ENCODE measurements at regions not wholly inside any gene's neighbourhood (a gene's known extent, or its start where the extent isn't known, plus 50 kb on each side); places are given as distances from the start of the nearest gene placed in this dataset.

GRCh38 chr10:2933071-2933470 is 134.3 kb upstream of the PFKP start:
- Histone ChIP-seq H3K9me3 (ENCODE audit: control insufficient read depth, insufficient read depth, low read length) (no peaks in the 10 kb centered on the region), H3K14ac (replicated peaks; ENCODE audit: low read depth, low read length) (no peak overlapping the region), H4K5ac (ENCODE audit: low read depth, low read length) (no peak overlapping the region; the same call in 1 of the 2 replicates), H3K9me1 (ENCODE audit: insufficient read depth, low read length) (no peaks in the 10 kb centered on the region), H2BK120ac (ENCODE audit: low read depth, low read length) (no peak overlapping the region), H2BK15ac (ENCODE audit: low read depth, low read length) (no peak overlapping the region), H4K91ac (ENCODE audit: insufficient read depth, low read depth, low read length) (peak overlapping the region; percentile 25), H2BK5ac (ENCODE audit: low read depth, low read length, poor library complexity, severe bottlenecking) (no peak overlapping the region), H3K79me1 (ENCODE audit: low read depth in 1 of 2, low read length in 2 of 2) (no peaks in the 10 kb centered on the region), H2AK9ac (replicated peaks; ENCODE audit: low read depth, low read length, poor library complexity) (no peak overlapping the region), H3K23ac (ENCODE audit: low read depth, low read length) (no peak overlapping the region), H3K4ac (ENCODE audit: low read depth, low read length) (no peak overlapping the region; the same call in 1 of the 2 replicates), H4K8ac (ENCODE audit: low read depth in 2 of 2, low read length in 2 of 2) (no peak overlapping the region), H2AFZ (replicated peaks; ENCODE audit: low read length, poor library complexity) (peak overlapping the region; percentile 44), H3K18ac (ENCODE audit: low read depth, low read length) (no peak overlapping the region), H3K56ac (ENCODE audit: extremely low read depth, insufficient read depth, low read length) (no peak overlapping the region), H3K4me3 (ENCODE audit: insufficient read depth, low read depth, low read length) (no peak overlapping the region), H3K36me3 (ENCODE audit: control insufficient read depth, insufficient read depth, low read length) (no peaks in the 10 kb centered on the region), H3K27me3 (ENCODE audit: control insufficient read depth, insufficient read depth, low read length) (peaks cover 7% of the 10 kb centered on the region), H3K4me2 (ENCODE audit: low read depth, low read length) (no peak overlapping the region), H4K20me1 (ENCODE audit: insufficient read depth, low read length) (no peaks in the 10 kb centered on the region), H3K4me1 (ENCODE audit: control insufficient read depth, insufficient read depth, low read length) (0 out of 2 replicates have a peak, but pooled peaks cover 2% of the 10 kb centered on the region), H3K9ac (ENCODE audit: low read depth, low read length) (no peak overlapping the region), H3K27ac (ENCODE audit: insufficient read depth, low read length) (no peak overlapping the region), H2BK20ac (ENCODE audit: low read depth, low read length) (0 out of 2 replicates have a peak overlapping the region, but pooled peaks have one; percentile 36), H2AK5ac (ENCODE audit: low read depth, low read length) (peak overlapping the region; percentile 73; the same call in 1 of the 2 replicates)
- dilution Hi-C loops (cut with HindIII; ENCODE audit: low sequenced_read_pairs, unreplicated experiment) (loop anchor here (25.0 kb wide), 1 partner anchor 104 kb away; no protein-coding TSS in a partner anchor), intact Hi-C loops (cut with micrococcal nuclease) (no loop called here), in situ Hi-C loops (cut with MboI; ENCODE audit: low sequenced_read_pairs) (loop anchor here (5.0 kb wide), 1 partner anchor 109 kb away; no protein-coding TSS in a partner anchor)
- no peak for ATAC-seq (ENCODE audit: low read depth)
- CTCF ChIA-PET = interaction anchor here (1.3 to 1.5 kb wide), 2 partner anchors 22 to 113 kb away, joined by 3 read pairs; no protein-coding TSS in a partner anchor
- no peak for TF ChIP-seq BHLHE40 (IDR thresholded peaks at IDR 0.05; ENCODE audit: low read depth, low read length)
- TF ChIP-seq MAFK (IDR thresholded peaks at IDR 0.05; ENCODE audit: low read depth, low read length) = no peak
- TF ChIP-seq RFX5 (IDR thresholded peaks at IDR 0.05; ENCODE audit: low read depth, low read length) = no peak
- no peak for TF ChIP-seq RCOR1 (IDR thresholded peaks at IDR 0.05; ENCODE audit: insufficient replicate concordance, low read length)
- TF ChIP-seq USF2 (IDR thresholded peaks at IDR 0.05; ENCODE audit: low read depth, low read length) = no peak
- no peak for TF ChIP-seq CEBPB (IDR thresholded peaks at IDR 0.05; ENCODE audit: low read depth, low read length)
- no peak for TF ChIP-seq NFE2L2 (IDR thresholded peaks at IDR 0.05; ENCODE audit: low read depth, low read length)
- no peak for TF ChIP-seq MAZ (IDR thresholded peaks at IDR 0.05; ENCODE audit: borderline replicate concordance, low read depth, low read length)
- no peak for TF ChIP-seq CHD1 (IDR thresholded peaks at IDR 0.05; ENCODE audit: low read depth, low read length)
- no peak for TF ChIP-seq CTCF (conservative IDR thresholded peaks at IDR 0.05; ENCODE audit: low read depth, low read length)
- TF ChIP-seq, protein P1, sequence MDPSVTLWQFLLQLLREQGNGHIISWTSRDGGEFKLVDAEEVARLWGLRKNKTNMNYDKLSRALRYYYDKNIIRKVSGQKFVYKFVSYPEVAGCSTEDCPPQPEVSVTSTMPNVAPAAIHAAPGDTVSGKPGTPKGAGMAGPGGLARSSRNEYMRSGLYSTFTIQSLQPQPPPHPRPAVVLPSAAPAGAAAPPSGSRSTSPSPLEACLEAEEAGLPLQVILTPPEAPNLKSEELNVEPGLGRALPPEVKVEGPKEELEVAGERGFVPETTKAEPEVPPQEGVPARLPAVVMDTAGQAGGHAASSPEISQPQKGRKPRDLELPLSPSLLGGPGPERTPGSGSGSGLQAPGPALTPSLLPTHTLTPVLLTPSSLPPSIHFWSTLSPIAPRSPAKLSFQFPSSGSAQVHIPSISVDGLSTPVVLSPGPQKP (IDR thresholded peaks at IDR 0.05; ENCODE audit: borderline replicate concordance, low read depth, low read length) = no peak
- no peak for TF ChIP-seq POLR2A (IDR thresholded peaks at IDR 0.05; ENCODE audit: low read depth, low read length)
- TF ChIP-seq SMC3 (IDR thresholded peaks at IDR 0.05; ENCODE audit: low read depth, low read length) = no peak
- no peak for TF ChIP-seq FOS (IDR thresholded peaks at IDR 0.05; ENCODE audit: low read depth, low read length)
- TF ChIP-seq MXI1 (IDR thresholded peaks at IDR 0.05; ENCODE audit: borderline replicate concordance, low read depth, low read length) = no peak
- no peak for TF ChIP-seq RAD21 (IDR thresholded peaks at IDR 0.05; ENCODE audit: low read length)
- BruUV-seq (replicated peaks) = no TSS peak
- WGBS, 2 experiments (ENCODE audit: extremely low coverage in 2 of 2, insufficient read length in 1 of 2) = 97% methylated on average over 5 of the region's 10 CpGs; no CpG with 5 or more reads in 1 of the 2 experiments
- no peak for DNase-seq
- POLR2A ChIA-PET (ENCODE audit: unreplicated experiment) = no interaction called here
